KOPT-K1 (cell line): ENCODE measurements at regions not wholly inside any gene's neighbourhood (a gene's known extent, or its start where the extent isn't known, plus 50 kb on each side); places are given as distances from the start of the nearest gene placed in this dataset.

Experiments used
- H3K27ac ChIP-seq: fragments of 200-600 bp; sonication (generic); 2 replicates; pipeline ENCODE4 v1.5.1; 2016; ENCODE audit warnings: antibody characterized with exemption, mild to moderate bottlenecking, low read depth, low read length; ENCODE audit not compliant: poor library complexity, severe bottlenecking
- H3K36me3 ChIP-seq: fragments of 200-600 bp; sonication (generic); 2 replicates; pipeline ENCODE4 v1.5.1; 2017; ENCODE audit warnings: antibody characterized with exemption, mild to moderate bottlenecking, low read length, moderate library complexity; ENCODE audit not compliant: insufficient read depth
- H3K9me3 ChIP-seq: fragments of 200-600 bp; sonication (generic); 2 replicates; pipeline ENCODE4 v1.5.1; 2017; ENCODE audit warnings: antibody characterized with exemption, low read length, mild to moderate bottlenecking; ENCODE audit not compliant: insufficient read depth, poor library complexity, severe bottlenecking

GRCh38 chr2:38446418-38446817 lies 69.3 kb upstream of the ATL2 start:
- Histone ChIP-seq H3K36me3 (no peaks in the 10 kb centered on the region), H3K27ac (no peak overlapping the region), H3K9me3 (no peaks in the 10 kb centered on the region)

- Histone ChIP-seq H3K27ac (no peak overlapping the region), H3K9me3 (no peaks in the 10 kb centered on the region), H3K36me3 (no peaks in the 10 kb centered on the region)
These were observed 67.2 kb upstream of the ATL2 start for GRCh38 chr2:38444247-38444646.

GRCh38 chr2:38442643-38443541 lies 65.8 kb upstream of the ATL2 start:
- H3K27ac ChIP-seq, result no peak overlapping the region
- H3K9me3 ChIP-seq, result no peaks in the 10 kb centered on the region
- H3K36me3 ChIP-seq, result no peaks in the 10 kb centered on the region

- Histone ChIP-seq H3K27ac (no peak overlapping the region), H3K36me3 (no peaks in the 10 kb centered on the region), H3K9me3 (no peaks in the 10 kb centered on the region)
These were observed 64.3 kb upstream of the ATL2 start for GRCh38 chr2:38441346-38441745.

GRCh38 chr2:38440655-38441054 lies 63.6 kb upstream of the ATL2 start:
- H3K9me3 ChIP-seq, result no peaks in the 10 kb centered on the region
- H3K27ac ChIP-seq, result no peak overlapping the region
- no peaks in the 10 kb centered on the region for H3K36me3 ChIP-seq

- Histone ChIP-seq H3K9me3 (no peaks in the 10 kb centered on the region), H3K27ac (no peak overlapping the region), H3K36me3 (no peaks in the 10 kb centered on the region)
These were observed 62.8 kb upstream of the ATL2 start for GRCh38 chr2:38439863-38440262.

GRCh38 chr2:38438883-38439612 lies 62.0 kb upstream of the ATL2 start:
- Histone ChIP-seq H3K9me3 (no peaks in the 10 kb centered on the region), H3K36me3 (no peaks in the 10 kb centered on the region), H3K27ac (no peak overlapping the region)

GRCh38 chr2:38438133-38438882 lies 61.2 kb upstream of the ATL2 start:
- H3K27ac ChIP-seq, result no peak overlapping the region

GRCh38 chr2:38436227-38436664 lies 59.2 kb upstream of the ATL2 start:
- Histone ChIP-seq H3K9me3 (no peaks in the 10 kb centered on the region), H3K36me3 (no peaks in the 10 kb centered on the region), H3K27ac (no peak overlapping the region)

More at GRCh38 chr2:38438133-38438882, 61.2 kb upstream of the ATL2 start:
- H3K36me3 ChIP-seq, result no peaks in the 10 kb centered on the region
- no peaks in the 10 kb centered on the region for H3K9me3 ChIP-seq

- no peak overlapping the region for H3K27ac ChIP-seq
- no peaks in the 10 kb centered on the region for H3K36me3 ChIP-seq
- no peaks in the 10 kb centered on the region for H3K9me3 ChIP-seq
These were observed 58.7 kb upstream of the ATL2 start for GRCh38 chr2:38435775-38436174.

- H3K36me3 ChIP-seq, result no peaks in the 10 kb centered on the region
- H3K27ac ChIP-seq, result no peak overlapping the region
- no peaks in the 10 kb centered on the region for H3K9me3 ChIP-seq
These were observed 57.5 kb upstream of the ATL2 start for GRCh38 chr2:38434595-38434994.

GRCh38 chr2:38433607-38433975 lies 56.5 kb upstream of the ATL2 start:
- Histone ChIP-seq H3K9me3 (no peaks in the 10 kb centered on the region), H3K27ac (no peak overlapping the region), H3K36me3 (no peaks in the 10 kb centered on the region)

GRCh38 chr2:38432820-38433606 lies 55.9 kb upstream of the ATL2 start:
- no peak overlapping the region for H3K27ac ChIP-seq
- no peaks in the 10 kb centered on the region for H3K9me3 ChIP-seq
- H3K36me3 ChIP-seq, result no peaks in the 10 kb centered on the region

GRCh38 chr2:38430597-38431207 lies 53.6 kb upstream of the ATL2 start:
- H3K9me3 ChIP-seq, result no peaks in the 10 kb centered on the region
- no peaks in the 10 kb centered on the region for H3K36me3 ChIP-seq
- no peak overlapping the region for H3K27ac ChIP-seq
